HL-60 (cell line): ENCODE measurements at regions not wholly inside any gene's neighbourhood (a gene's known extent, or its start where the extent isn't known, plus 50 kb on each side); places are given as distances from the start of the nearest gene placed in this dataset.

Experiments used
- POLR2AphosphoS5 ChIP-seq: IDR thresholded peaks from 2 replicates; pipeline ENCODE4 v1.6.1; 2012; ENCODE audit warnings: low read depth
- SPI1 ChIP-seq: IDR thresholded peaks from 2 replicates; pipeline ENCODE4 v1.6.1; 2012; ENCODE audit warnings: low read depth, mild to moderate bottlenecking, borderline replicate concordance
- TF ChIP-seq, protein P1 (sequence below): IDR thresholded peaks from one replicate; pipeline ENCODE4 v1.5.1; 2011; ENCODE audit warnings: low read length, control low read depth, inconsistent platforms; ENCODE audit not compliant: insufficient read depth

DNA sequence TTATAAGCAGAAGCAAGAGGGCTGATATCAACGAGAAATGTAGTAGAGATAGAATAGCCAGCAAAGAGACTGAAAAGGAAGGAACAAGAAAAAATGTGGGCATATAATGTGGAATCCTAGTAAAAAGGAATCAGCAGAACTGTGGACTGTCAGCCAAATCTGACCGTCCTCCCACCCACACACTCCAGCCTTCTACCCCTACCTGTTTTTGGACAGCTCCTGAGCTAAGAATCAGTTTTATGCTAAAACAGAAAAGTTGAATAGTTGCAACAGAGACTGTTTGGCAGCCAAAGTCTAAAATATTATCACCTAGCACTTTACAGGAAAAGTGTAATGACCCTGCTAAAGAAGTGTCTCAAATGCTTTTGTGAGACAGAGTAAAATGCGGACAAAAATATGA is 533.3 kb upstream of the CXADR start:
- TF ChIP-seq, protein P1, sequence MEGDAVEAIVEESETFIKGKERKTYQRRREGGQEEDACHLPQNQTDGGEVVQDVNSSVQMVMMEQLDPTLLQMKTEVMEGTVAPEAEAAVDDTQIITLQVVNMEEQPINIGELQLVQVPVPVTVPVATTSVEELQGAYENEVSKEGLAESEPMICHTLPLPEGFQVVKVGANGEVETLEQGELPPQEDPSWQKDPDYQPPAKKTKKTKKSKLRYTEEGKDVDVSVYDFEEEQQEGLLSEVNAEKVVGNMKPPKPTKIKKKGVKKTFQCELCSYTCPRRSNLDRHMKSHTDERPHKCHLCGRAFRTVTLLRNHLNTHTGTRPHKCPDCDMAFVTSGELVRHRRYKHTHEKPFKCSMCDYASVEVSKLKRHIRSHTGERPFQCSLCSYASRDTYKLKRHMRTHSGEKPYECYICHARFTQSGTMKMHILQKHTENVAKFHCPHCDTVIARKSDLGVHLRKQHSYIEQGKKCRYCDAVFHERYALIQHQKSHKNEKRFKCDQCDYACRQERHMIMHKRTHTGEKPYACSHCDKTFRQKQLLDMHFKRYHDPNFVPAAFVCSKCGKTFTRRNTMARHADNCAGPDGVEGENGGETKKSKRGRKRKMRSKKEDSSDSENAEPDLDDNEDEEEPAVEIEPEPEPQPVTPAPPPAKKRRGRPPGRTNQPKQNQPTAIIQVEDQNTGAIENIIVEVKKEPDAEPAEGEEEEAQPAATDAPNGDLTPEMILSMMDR, result no peak
- TF ChIP-seq POLR2AphosphoS5 (no peak), SPI1 (no peak)
